ENCODE measurements at regions not wholly inside any gene's neighbourhood (a gene's known extent, or its start where the extent isn't known, plus 50 kb on each side); places are given as distances from the start of the nearest gene placed in this dataset.
A peak's percentile ranks its signal among the peaks of the same experiment; 100 is the strongest.

DNA sequence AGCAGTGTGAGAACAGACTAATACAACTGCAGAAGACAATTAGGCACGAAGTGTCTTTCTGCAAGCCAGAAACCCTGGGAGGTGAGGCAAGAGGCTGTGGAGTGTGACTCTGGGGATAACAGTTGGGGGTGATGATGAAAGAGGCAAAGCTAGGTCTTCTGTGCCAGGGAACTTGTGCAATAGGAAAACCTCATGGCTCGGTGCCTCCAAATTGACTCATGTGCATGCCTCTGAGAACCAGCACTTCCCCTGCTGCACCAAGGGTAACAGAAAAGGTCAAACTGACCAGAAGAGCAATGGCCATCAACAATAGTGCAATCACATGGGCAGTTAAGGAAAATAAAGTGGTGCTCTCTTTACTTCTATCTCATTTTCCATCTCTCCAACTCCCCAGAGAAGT lies 136.4 kb downstream of the SCG2 start:
- Histone ChIP-seq H3K4me3 (replicated peaks in 1 of 3; ENCODE audit: insufficient read depth in 1 of 3, low read depth in 2 of 3, low read length in 3 of 3) (no peak overlapping the region), H3K9me3 (ENCODE audit: low read length) (no peaks in the 10 kb centered on the region), H3K9ac (ENCODE audit: insufficient read depth, low read depth, low read length) (no peak overlapping the region), H3K27ac (ENCODE audit: extremely low read length, insufficient read depth, low read length) (no peak overlapping the region), H3K27me3 (ENCODE audit: control insufficient read depth in 1 of 2, insufficient read depth in 2 of 2, low read length in 2 of 2) (no peaks in the 10 kb centered on the region), H3K36me3 (replicated peaks in 1 of 2; ENCODE audit: control insufficient read depth in 1 of 2, insufficient read depth in 2 of 2, low read length in 2 of 2) (no peaks in the 10 kb centered on the region), H3K4me1 (ENCODE audit: insufficient read depth, low read length) (no peaks in the 10 kb centered on the region), H4K20me1 (ENCODE audit: insufficient read depth, low read length) (no peaks in the 10 kb centered on the region), H3K4me2 (ENCODE audit: low read depth, low read length) (no peak overlapping the region), H3K79me2 (ENCODE audit: insufficient read depth, low read length) (no peaks in the 10 kb centered on the region), H2AFZ (ENCODE audit: low read length) (no peak overlapping the region)
- ChIA-PET CTCF (ENCODE audit: low intra/inter-chr PET ratio, low total read pairs) (no interaction called here), POLR2A (no interaction called here)
- intact Hi-C loops (cut with micrococcal nuclease; ENCODE audit: unreplicated experiment) = no loop called here
- WGBS (ENCODE audit: low lambda C conversion rate) = 0% methylated on average over 2 of the region's 2 CpGs
- no TSS peak for BruUV-seq (replicated peaks)
- DNase-seq (ENCODE audit: low spot score) = no peak
- peak; percentile 60 for TF ChIP-seq CEBPB (IDR thresholded peaks at IDR 0.05; ENCODE audit: borderline replicate concordance, low read depth, low read length)
- TF ChIP-seq, protein P1, sequence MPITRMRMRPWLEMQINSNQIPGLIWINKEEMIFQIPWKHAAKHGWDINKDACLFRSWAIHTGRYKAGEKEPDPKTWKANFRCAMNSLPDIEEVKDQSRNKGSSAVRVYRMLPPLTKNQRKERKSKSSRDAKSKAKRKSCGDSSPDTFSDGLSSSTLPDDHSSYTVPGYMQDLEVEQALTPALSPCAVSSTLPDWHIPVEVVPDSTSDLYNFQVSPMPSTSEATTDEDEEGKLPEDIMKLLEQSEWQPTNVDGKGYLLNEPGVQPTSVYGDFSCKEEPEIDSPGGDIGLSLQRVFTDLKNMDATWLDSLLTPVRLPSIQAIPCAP (CRISPR knock-in tag; IDR thresholded peaks at IDR 0.05; ENCODE audit: low read depth) = no peak
- no peak for ATAC-seq
- in situ Hi-C loops (cut with HindIII; ENCODE audit: extremely low pct_ligation_motif_present, low pct_unique_long_range_greater_than_20kb) = no loop called here
- no peak for FAIRE-seq

DNA sequence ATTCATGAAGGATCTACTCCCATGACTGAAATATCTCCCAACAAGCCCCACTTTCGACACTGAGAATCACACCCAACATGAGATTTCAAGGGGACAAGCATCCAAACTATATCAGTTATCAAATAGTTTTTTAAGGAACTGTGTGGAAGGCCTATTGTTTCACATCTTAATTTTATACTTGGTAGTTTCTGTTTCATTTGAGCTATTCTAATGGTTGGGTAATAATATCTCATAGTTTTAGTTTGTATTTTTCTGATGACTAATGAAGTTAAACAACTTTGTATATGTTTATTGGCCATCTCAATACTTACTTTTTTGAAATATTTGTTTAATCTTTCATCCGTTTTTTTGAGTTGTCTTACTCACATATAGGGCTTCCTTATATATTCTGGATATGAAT lies 135.0 kb downstream of the SCG2 start:
- TF ChIP-seq MTF2 (CRISPR knock-in tag; IDR thresholded peaks at IDR 0.05; ENCODE audit: borderline replicate concordance) (no peak), ZNF841 (CRISPR knock-in tag; IDR thresholded peaks at IDR 0.05; ENCODE audit: borderline replicate concordance) (no peak), EED (CRISPR knock-in tag; IDR thresholded peaks at IDR 0.05) (no peak), ZNF10 (CRISPR knock-in tag; IDR thresholded peaks at IDR 0.05; ENCODE audit: borderline replicate concordance, low read depth) (no peak), NFE2L2 (IDR thresholded peaks at IDR 0.05; ENCODE audit: low read length) (no peak)
- TF ChIP-seq, protein P2, sequence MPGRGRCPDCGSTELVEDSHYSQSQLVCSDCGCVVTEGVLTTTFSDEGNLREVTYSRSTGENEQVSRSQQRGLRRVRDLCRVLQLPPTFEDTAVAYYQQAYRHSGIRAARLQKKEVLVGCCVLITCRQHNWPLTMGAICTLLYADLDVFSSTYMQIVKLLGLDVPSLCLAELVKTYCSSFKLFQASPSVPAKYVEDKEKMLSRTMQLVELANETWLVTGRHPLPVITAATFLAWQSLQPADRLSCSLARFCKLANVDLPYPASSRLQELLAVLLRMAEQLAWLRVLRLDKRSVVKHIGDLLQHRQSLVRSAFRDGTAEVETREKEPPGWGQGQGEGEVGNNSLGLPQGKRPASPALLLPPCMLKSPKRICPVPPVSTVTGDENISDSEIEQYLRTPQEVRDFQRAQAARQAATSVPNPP (CRISPR knock-in tag; IDR thresholded peaks at IDR 0.05) = no peak
- Histone ChIP-seq H3K27me3 (ENCODE audit: control insufficient read depth in 1 of 2, insufficient read depth in 2 of 2, low read length in 2 of 2) (no peaks in the 10 kb centered on the region), H3K79me2 (ENCODE audit: insufficient read depth, low read length) (no peaks in the 10 kb centered on the region), H3K36me3 (replicated peaks in 1 of 2; ENCODE audit: control insufficient read depth in 1 of 2, insufficient read depth in 2 of 2, low read length in 2 of 2) (no peaks in the 10 kb centered on the region), H3K4me2 (ENCODE audit: low read depth, low read length) (no peak overlapping the region), H2AFZ (ENCODE audit: low read length) (no peak overlapping the region), H3K4me3 (replicated peaks in 1 of 3; ENCODE audit: insufficient read depth in 1 of 3, low read depth in 2 of 3, low read length in 3 of 3) (no peak overlapping the region), H3K27ac (ENCODE audit: extremely low read length, insufficient read depth, low read length) (no peak overlapping the region), H3K4me1 (ENCODE audit: insufficient read depth, low read length) (no peaks in the 10 kb centered on the region), H4K20me1 (ENCODE audit: insufficient read depth, low read length) (no peaks in the 10 kb centered on the region), H3K9ac (ENCODE audit: insufficient read depth, low read depth, low read length) (no peak overlapping the region), H3K9me3 (ENCODE audit: low read length) (no peaks in the 10 kb centered on the region)
- WGBS (ENCODE audit: low lambda C conversion rate) = 1% methylated on average over 2 of the region's 2 CpGs
- ChIA-PET CTCF (ENCODE audit: low intra/inter-chr PET ratio, low total read pairs) (no interaction called here), POLR2A (no interaction called here)
- in situ Hi-C loops (cut with HindIII; ENCODE audit: extremely low pct_ligation_motif_present, low pct_unique_long_range_greater_than_20kb) (no loop called here), intact Hi-C loops (cut with micrococcal nuclease; ENCODE audit: unreplicated experiment) (no loop called here)
- no peak for FAIRE-seq
- no peak for DNase-seq (ENCODE audit: low spot score)
- BruUV-seq (replicated peaks) = no TSS peak
- ATAC-seq = no peak

Measured in HepG2 (cell line).